ACC112 (cell line): ENCODE measurements at regions not wholly inside any gene's neighbourhood (a gene's known extent, or its start where the extent isn't known, plus 50 kb on each side); places are given as distances from the start of the nearest gene placed in this dataset.
"Not testable (repeated sequence)": the region's sequence is repeated elsewhere in the genome, so short reads cannot be mapped to it uniquely, and the experiment has no call there.

Experiments
- H2AFZ ChIP-seq: fragments of 200-600 bp; sonication (generic); one replicate; pipeline ENCODE4 v1.6.0; 2017; ENCODE audit warnings: antibody characterized with exemption, low read length; ENCODE audit not compliant: unreplicated experiment
- H3K27ac ChIP-seq: fragments of 200-600 bp; sonication (generic); 2 replicates; pipeline ENCODE4 v1.5.1; 2014; ENCODE audit warnings: low read depth, mild to moderate bottlenecking, antibody characterized with exemption, low read length, moderate library complexity
- H3K27me3 ChIP-seq: fragments of 200-600 bp; sonication (generic); 2 replicates; pipeline ENCODE4 v1.6.1; 2014; ENCODE audit warnings: mild to moderate bottlenecking, antibody characterized with exemption, low read length, moderate library complexity, mixed read lengths; ENCODE audit not compliant: insufficient read depth
- H3K36me3 ChIP-seq: fragments of 200-600 bp; sonication (generic); 2 replicates; pipeline ENCODE4 v1.6.1; 2016; ENCODE audit warnings: mild to moderate bottlenecking, antibody characterized with exemption, low read length, moderate library complexity, mixed read lengths; ENCODE audit not compliant: insufficient read depth
- H3K4me1 ChIP-seq: fragments of 200-600 bp; sonication (generic); one replicate; pipeline ENCODE4 v1.6.1; 2016; ENCODE audit warnings: low read length, mixed read lengths; ENCODE audit not compliant: insufficient read depth, unreplicated experiment, control insufficient read depth
- H3K4me3 ChIP-seq: fragments of 200-600 bp; sonication (generic); 2 replicates; pipeline ENCODE4 v1.5.1; 2014; ENCODE audit warnings: mild to moderate bottlenecking, low read depth, low read length
- H3K79me2 ChIP-seq: fragments of 200-600 bp; sonication (generic); one replicate; pipeline ENCODE4 v1.6.0; 2016; ENCODE audit warnings: low read length; ENCODE audit not compliant: control insufficient read depth, unreplicated experiment, insufficient read depth

DNA sequence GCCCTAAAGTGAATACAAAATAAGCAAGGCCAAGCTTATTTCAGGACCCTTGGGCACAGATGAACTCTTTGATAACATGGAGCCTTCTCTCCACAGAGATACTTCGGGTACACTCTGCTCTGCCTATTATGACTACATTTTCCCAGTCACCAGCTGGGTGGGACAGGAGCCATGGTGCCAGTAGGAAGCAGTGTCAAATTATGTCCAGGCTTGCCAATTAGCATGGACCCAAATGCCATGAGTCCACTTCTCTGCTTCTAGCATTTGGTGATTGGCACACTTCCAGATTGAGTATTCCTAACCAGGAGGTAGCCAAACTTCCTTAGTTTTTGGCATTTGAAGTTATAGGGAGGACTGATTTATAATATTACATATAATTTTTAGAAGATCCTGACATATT lies 513.8 kb upstream of the HTR1E start:
- Histone ChIP-seq H3K27me3 (no peaks in the 10 kb centered on the region), H3K4me3 (no peak overlapping the region), H3K79me2 (no peaks in the 10 kb centered on the region), H2AFZ (no peak overlapping the region), H3K4me1 (no peaks in the 10 kb centered on the region), H3K36me3 (no peaks in the 10 kb centered on the region), H3K27ac (no peak overlapping the region)

DNA sequence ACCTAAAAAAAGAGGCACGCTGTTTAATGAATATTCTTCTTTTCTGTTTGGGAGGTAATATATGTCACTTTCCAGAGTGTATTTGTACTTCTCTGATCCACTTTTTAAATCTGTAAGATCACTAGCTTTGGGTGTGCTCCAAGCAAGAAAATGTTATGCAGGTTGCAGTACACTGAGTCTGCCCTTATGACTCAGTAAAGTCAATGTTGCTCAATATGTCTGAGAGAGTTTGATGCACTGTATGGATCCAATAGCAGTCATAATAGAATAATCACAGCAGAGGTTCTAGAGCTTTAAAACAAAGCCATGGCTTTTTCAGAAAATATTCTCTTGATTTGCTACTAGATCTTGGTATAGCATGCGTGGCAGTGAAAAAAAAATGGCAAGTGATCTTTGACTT lies 525.3 kb upstream of the HTR1E start:
- Histone ChIP-seq H3K36me3 (no peaks in the 10 kb centered on the region), H3K4me3 (no peak overlapping the region), H3K27ac (no peak overlapping the region), H2AFZ (no peak overlapping the region), H3K4me1 (no peaks in the 10 kb centered on the region), H3K79me2 (no peaks in the 10 kb centered on the region), H3K27me3 (no peaks in the 10 kb centered on the region)

DNA sequence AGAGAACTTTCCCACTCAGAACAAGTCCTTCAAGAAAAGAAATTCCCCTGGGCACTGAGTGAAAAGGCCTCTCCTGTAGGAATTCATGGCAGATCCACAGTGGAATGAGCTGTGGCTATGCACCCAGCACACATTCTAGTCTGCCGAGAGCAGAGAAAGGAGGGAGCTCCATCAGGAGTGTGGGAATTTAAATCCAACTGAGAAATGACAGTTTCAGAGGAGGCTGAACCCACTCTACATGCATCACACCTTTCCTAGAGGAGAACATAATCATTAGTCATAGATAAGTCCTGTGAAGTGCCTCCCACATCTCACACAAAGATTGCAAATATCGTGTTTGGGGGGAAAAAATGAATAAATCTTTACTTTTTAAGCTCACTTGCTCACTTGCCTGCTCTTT lies 530.2 kb upstream of the HTR1E start:
- Histone ChIP-seq H3K4me3 (no peak overlapping the region), H3K4me1 (no peaks in the 10 kb centered on the region), H2AFZ (no peak overlapping the region), H3K79me2 (no peaks in the 10 kb centered on the region), H3K36me3 (no peaks in the 10 kb centered on the region), H3K27ac (no peak overlapping the region), H3K27me3 (no peaks in the 10 kb centered on the region)

DNA sequence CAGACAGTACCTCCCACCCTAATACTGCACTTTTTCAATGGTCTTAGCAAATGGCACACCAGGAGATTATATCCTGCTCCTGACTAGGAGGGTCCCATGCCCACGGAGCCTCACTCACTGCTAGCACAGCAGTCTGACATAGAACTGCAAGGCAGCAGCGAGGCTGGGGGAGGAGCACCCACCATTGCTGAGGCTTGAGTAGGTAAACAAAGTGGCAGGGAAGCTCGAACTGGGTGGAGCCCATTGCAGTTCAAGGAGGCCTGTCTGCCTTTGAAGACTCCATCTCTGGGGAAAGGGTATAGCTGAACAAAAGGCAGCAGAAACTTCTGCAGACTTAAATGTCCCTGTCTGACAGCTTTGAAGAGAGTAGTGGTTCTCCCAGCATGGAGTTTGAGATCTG lies 544.5 kb upstream of the HTR1E start:
- H3K27me3 ChIP-seq, H3K4me3 ChIP-seq, H2AFZ ChIP-seq, H3K36me3 ChIP-seq, H3K4me1 ChIP-seq, H3K27ac ChIP-seq, H3K79me2 ChIP-seq: not testable (repeated sequence)

DNA sequence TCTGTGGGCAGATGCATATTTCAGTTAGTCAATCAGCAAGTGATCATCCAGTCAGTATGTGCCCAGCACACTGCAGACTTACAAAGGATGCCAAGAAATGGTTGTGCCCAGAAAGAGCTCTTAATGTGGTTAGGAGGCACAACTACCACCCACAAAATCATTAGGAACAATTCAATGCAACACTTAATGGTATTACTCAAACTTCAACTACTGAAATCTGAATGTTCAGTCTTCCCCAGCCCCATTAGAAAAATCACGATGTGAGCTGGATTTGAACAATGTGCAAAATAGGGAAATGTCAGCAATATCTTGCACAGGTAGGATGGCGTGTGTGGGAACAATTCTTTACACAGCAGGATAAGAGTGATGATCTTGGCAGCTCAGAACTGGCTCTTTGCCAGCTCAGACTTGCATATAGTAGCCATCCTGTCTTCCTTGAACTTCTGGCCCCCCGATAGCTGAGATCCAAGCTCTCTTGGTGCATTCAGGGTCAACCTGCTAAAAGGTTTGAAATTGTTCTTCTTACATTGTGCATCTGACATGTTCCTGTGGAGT lies 556.7 kb upstream of the HTR1E start:
- H3K79me2 ChIP-seq = no peaks in the 10 kb centered on the region
- no peak overlapping the region for H3K27ac ChIP-seq

DNA sequence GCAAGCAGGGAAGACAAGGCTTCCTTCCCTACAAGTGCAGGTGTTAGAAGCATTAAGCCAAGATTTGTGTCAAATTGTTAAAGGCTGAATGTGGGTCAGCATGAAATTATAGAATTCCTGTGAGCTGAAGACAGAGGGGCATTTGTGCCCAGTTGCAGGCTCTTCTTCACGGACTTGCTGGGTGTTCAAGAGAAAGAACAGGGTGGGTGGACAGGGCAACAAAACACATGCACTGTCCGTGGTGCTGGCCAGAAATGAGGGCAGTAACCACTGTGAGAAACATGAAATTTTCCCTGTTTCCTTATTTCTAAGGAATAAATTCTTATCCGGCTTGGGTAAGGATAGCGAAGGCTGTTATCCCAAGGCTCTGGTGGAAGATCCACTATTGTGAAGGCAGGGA lies 579.5 kb upstream of the HTR1E start:
- H3K27ac ChIP-seq = no peak overlapping the region
- H3K36me3 ChIP-seq = no peaks in the 10 kb centered on the region
- no peak overlapping the region for H3K4me3 ChIP-seq
- H2AFZ ChIP-seq = no peak overlapping the region
- H3K27me3 ChIP-seq = no peaks in the 10 kb centered on the region
- no peaks in the 10 kb centered on the region for H3K4me1 ChIP-seq
- no peaks in the 10 kb centered on the region for H3K79me2 ChIP-seq

More for the DNA sequence above, 556.7 kb upstream of the HTR1E start:
- Histone ChIP-seq H2AFZ (no peak overlapping the region), H3K36me3 (no peaks in the 10 kb centered on the region), H3K4me1 (no peaks in the 10 kb centered on the region), H3K4me3 (no peak overlapping the region), H3K27me3 (no peaks in the 10 kb centered on the region)

DNA sequence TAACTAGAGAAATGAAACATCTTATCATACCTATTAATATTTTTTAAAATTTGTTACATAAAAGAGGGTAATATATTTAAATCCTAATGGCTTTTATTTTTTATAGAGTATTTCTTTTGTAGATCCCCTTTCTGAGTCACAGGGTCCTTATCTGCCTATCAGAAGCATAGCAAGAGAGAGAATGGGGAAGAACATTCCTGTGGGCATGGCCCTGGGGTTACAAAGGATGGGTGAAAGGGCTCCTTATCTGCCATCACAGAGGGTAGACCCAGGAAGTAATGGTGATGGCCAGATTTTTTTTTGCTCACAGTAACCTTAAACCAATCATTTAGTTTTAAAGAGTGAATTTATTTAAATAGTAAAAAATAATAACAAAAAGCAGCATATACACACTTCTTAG lies 582.1 kb upstream of the HTR1E start:
- no peaks in the 10 kb centered on the region for H3K27me3 ChIP-seq
- no peaks in the 10 kb centered on the region for H3K36me3 ChIP-seq
- H3K4me3 ChIP-seq = no peak overlapping the region
- H3K79me2 ChIP-seq = no peaks in the 10 kb centered on the region
- H3K27ac ChIP-seq = no peak overlapping the region
- no peaks in the 10 kb centered on the region for H3K4me1 ChIP-seq
- H2AFZ ChIP-seq = no peak overlapping the region

DNA sequence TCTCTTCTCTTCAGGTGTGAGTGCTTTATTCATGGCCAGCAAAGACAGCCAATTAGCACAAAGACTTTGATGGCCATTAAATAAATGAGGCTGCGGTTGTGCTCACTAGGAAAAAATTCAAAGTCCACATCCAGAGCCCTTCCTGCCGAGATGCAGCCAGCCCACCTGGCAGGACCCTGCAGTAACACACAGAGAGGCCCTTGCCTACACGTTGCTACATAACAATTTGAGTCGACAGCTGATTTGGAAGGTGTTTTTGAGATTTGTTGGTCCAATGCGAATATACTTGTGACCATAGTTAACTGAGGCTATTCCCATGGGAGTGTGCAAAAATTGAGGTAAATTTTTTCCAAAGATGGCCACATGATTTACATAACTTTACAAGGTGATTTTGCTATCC lies 605.4 kb upstream of the HTR1E start:
- Histone ChIP-seq H3K27me3 (no peaks in the 10 kb centered on the region), H3K79me2 (no peaks in the 10 kb centered on the region), H3K4me3 (no peak overlapping the region), H2AFZ (no peak overlapping the region), H3K36me3 (no peaks in the 10 kb centered on the region), H3K27ac (no peak overlapping the region), H3K4me1 (no peaks in the 10 kb centered on the region)

DNA sequence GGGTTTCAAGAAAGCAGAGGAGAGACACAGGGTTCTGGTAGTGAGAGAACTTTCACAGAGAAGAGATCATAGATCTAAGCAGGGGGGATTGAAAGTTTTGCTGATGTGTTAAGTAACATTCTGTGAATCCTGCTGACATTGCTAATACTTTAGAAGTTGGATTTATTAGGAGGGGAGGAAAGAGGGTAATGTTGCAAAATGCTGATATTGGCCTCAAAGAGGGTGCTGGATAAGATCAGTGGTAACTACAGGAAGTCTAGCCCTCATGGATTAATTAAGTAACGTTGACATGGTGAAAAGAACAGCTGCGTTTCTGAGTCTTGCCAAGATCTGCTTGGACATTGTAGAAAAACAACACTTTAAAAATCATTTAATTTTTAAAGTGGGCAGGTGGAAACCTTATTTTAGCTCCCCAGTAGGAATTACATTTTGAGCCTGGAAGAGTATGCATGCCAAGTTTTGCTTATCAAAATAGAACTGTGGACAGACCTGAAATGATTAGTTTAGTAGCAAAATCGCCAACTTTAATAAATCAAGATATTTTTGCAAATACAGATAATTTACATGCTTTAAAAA lies 606.0 kb upstream of the HTR1E start:
- no peak overlapping the region for H3K4me3 ChIP-seq
- no peaks in the 10 kb centered on the region for H3K4me1 ChIP-seq
- no peak overlapping the region for H2AFZ ChIP-seq
- H3K79me2 ChIP-seq = no peaks in the 10 kb centered on the region
- H3K27me3 ChIP-seq = no peaks in the 10 kb centered on the region
- no peak overlapping the region for H3K27ac ChIP-seq
- no peaks in the 10 kb centered on the region for H3K36me3 ChIP-seq

DNA sequence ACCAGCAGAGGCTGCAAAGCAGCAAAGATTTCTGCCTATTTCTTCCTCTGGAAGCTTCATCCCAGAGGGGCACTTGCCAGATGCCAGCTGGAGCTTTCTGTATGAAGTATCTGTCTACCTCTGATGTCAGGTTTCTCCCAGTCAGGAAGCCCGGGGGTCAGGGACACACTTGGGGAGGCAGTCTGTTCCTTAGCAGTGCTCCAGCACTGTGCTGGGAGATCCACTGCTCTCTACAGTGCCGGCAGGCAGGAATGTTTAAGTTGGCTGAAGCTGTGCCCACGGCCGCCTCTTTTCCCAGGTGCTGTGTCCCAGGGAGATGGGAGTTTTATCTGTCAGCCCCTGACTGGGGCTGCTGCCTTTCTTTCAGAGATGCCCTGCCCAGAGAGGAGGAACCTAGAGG lies 631.1 kb upstream of the HTR1E start:
- H3K27ac ChIP-seq = no peak overlapping the region
- no peak overlapping the region for H3K4me3 ChIP-seq
- no peaks in the 10 kb centered on the region for H3K36me3 ChIP-seq
- no peaks in the 10 kb centered on the region for H3K27me3 ChIP-seq
- no peak overlapping the region for H2AFZ ChIP-seq
- H3K79me2 ChIP-seq = no peaks in the 10 kb centered on the region
- no peaks in the 10 kb centered on the region for H3K4me1 ChIP-seq

DNA sequence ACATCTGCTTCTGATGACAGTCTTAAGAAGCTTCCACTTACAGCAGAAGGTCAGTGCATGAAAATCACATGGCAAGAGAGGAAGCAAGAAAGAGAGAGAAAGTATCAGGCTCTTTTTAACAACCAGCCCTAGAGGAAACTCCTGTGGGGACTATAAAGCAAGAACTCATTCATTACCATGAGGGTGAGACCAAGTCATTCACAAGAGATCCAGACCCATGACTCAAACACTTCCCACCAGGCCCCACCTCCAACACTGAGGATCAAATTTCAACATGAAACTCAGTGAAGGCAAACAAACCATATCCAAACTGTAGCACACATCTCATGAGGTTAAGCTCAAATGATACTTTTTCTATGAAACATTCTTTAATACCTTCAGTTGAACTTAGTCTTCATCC lies 643.2 kb upstream of the SYNCRIP start:
- H2AFZ ChIP-seq = no peak overlapping the region
- no peaks in the 10 kb centered on the region for H3K36me3 ChIP-seq
- H3K79me2 ChIP-seq = no peaks in the 10 kb centered on the region

More for the DNA sequence above, 643.2 kb upstream of the SYNCRIP start:
- no peak overlapping the region for H3K27ac ChIP-seq
- H3K4me1 ChIP-seq = no peaks in the 10 kb centered on the region
- H3K27me3 ChIP-seq = no peaks in the 10 kb centered on the region
- H3K4me3 ChIP-seq = no peak overlapping the region
